HEK293 (cell line): ENCODE measurements at regions not wholly inside any gene's neighbourhood (a gene's known extent, or its start where the extent isn't known, plus 50 kb on each side); places are given as distances from the start of the nearest gene placed in this dataset.

ENCODE experiments used
- MEIS1 ChIP-seq: sonication (generic); formaldehyde crosslinking; IDR thresholded peaks from 2 replicates; pipeline ENCODE4 v1.8.1; 2022; ENCODE audit warnings: missing genetic modification reagents, mild to moderate bottlenecking, borderline replicate concordance
- YY1 ChIP-seq: fragments of 450-650 bp; formaldehyde crosslinking; IDR thresholded peaks from 2 replicates; pipeline ENCODE4 v1.5.1; 2018; ENCODE audit warnings: missing biosample characterization, missing genetic modification characterization
- ZBTB8A ChIP-seq: fragments of 450-650 bp; formaldehyde crosslinking; IDR thresholded peaks from 2 replicates; pipeline ENCODE4 v1.5.1; 2016; ENCODE audit warnings: missing biosample characterization, missing genetic modification characterization
- ZNF146 ChIP-seq: fragments of 450-650 bp; formaldehyde crosslinking; IDR thresholded peaks from 2 replicates; pipeline ENCODE4 v1.5.1; 2016; ENCODE audit warnings: missing biosample characterization, missing genetic modification characterization
- ZNF274 ChIP-seq, 2 experiments: fragments of 200-500 bp in 1 of 2; fragments of 450-650 bp in 1 of 2; sonication (Bioruptor generic) in 1 of 2; formaldehyde crosslinking in 1 of 2; IDR thresholded peaks; 2 replicates each; pipeline versions ENCODE4 v1.5.1 to v1.6.1; 2014 to 2016; ENCODE audit warnings: borderline replicate concordance in 1 of 2, inconsistent platforms in 1 of 2, low read length in 1 of 2, missing biosample characterization in 1 of 2, missing genetic modification characterization in 1 of 2
- ZNF391 ChIP-seq: fragments of 450-650 bp; formaldehyde crosslinking; IDR thresholded peaks from 2 replicates; pipeline ENCODE4 v1.5.1; 2016; ENCODE audit warnings: low read depth, missing biosample characterization, missing genetic modification characterization, borderline replicate concordance
- ZNF571 ChIP-seq: fragments of 450-650 bp; formaldehyde crosslinking; IDR thresholded peaks from 2 replicates; pipeline ENCODE4 v1.5.0; 2017; ENCODE audit warnings: missing biosample characterization, missing genetic modification characterization
- TF ChIP-seq, protein P1 (sequence below): sonication (generic); formaldehyde crosslinking; IDR thresholded peaks from 2 replicates; pipeline ENCODE4 v1.8.1; 2022; ENCODE audit warnings: mild to moderate bottlenecking, moderate library complexity, missing genetic modification reagents
- TF ChIP-seq, protein P2 (sequence below): fragments of 450-650 bp; formaldehyde crosslinking; IDR thresholded peaks from 2 replicates; pipeline ENCODE4 v1.5.1; 2016; ENCODE audit warnings: missing biosample characterization, missing genetic modification characterization
- TF ChIP-seq, protein P3 (sequence below): fragments of 450-650 bp; formaldehyde crosslinking; IDR thresholded peaks from 2 replicates; pipeline ENCODE4 v1.5.1; 2016; ENCODE audit warnings: missing biosample characterization, missing genetic modification characterization
- TF ChIP-seq, protein P4 (sequence below): fragments of 450-650 bp; formaldehyde crosslinking; IDR thresholded peaks from 2 replicates; pipeline ENCODE4 v1.5.1; 2016; ENCODE audit warnings: missing biosample characterization, missing genetic modification characterization
- TF ChIP-seq, protein P5 (sequence below): fragments of 450-650 bp; IDR thresholded peaks from 2 replicates; pipeline ENCODE4 v1.5.1; 2018; ENCODE audit warnings: missing biosample characterization, missing genetic modification characterization
- TF ChIP-seq, protein P6 (sequence below): fragments of 450-650 bp; formaldehyde crosslinking; conservative IDR thresholded peaks from 2 replicates; pipeline ENCODE4 v1.5.1; 2016; ENCODE audit warnings: low read depth, missing biosample characterization, missing genetic modification characterization
- TF ChIP-seq, protein P7 (sequence below): fragments of 450-650 bp; formaldehyde crosslinking; IDR thresholded peaks from 2 replicates; pipeline ENCODE4 v1.5.1; 2016; ENCODE audit warnings: missing biosample characterization, missing genetic modification characterization

DNA sequence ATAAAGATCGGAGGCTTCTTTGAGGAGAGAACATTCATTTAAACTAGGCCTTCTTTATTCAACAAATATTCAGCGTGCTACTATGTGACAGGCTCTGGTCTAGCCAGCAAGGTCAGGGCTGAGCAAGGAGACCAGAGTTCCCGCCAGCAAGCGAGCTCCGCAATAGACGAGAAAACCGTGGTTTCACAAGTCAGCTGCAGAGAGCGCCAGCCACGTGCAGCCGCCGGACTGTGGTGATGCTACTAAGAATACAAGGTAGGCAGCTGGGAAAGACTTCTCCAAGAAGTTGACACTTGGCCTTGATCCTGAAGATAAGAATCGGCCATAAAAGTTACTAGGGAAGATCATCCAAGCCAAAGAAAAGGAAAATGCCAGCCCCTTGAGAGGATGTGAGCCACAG lies 533.7 kb upstream of the SALL3 start:
- TF ChIP-seq, protein P1, sequence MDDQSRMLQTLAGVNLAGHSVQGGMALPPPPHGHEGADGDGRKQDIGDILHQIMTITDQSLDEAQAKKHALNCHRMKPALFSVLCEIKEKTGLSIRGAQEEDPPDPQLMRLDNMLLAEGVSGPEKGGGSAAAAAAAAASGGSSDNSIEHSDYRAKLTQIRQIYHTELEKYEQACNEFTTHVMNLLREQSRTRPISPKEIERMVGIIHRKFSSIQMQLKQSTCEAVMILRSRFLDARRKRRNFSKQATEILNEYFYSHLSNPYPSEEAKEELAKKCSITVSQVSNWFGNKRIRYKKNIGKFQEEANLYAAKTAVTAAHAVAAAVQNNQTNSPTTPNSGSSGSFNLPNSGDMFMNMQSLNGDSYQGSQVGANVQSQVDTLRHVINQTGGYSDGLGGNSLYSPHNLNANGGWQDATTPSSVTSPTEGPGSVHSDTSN (CRISPR knock-in tag): no peak
- TF ChIP-seq YY1 (no peak), MEIS1 (CRISPR knock-in tag) (no peak), ZNF146 (no peak), ZNF274 (IDR thresholded peaks at IDR 0.05; ENCODE audit: low read length) (no peak), ZNF274 (tag by site-specific recombination; IDR thresholded peaks at IDR 0.05; ENCODE audit: borderline replicate concordance) (no peak), ZNF571 (tag by site-specific recombination) (no peak), ZBTB8A (tag by site-specific recombination) (no peak), ZNF391 (tag by site-specific recombination) (no peak)
- TF ChIP-seq, protein P2, sequence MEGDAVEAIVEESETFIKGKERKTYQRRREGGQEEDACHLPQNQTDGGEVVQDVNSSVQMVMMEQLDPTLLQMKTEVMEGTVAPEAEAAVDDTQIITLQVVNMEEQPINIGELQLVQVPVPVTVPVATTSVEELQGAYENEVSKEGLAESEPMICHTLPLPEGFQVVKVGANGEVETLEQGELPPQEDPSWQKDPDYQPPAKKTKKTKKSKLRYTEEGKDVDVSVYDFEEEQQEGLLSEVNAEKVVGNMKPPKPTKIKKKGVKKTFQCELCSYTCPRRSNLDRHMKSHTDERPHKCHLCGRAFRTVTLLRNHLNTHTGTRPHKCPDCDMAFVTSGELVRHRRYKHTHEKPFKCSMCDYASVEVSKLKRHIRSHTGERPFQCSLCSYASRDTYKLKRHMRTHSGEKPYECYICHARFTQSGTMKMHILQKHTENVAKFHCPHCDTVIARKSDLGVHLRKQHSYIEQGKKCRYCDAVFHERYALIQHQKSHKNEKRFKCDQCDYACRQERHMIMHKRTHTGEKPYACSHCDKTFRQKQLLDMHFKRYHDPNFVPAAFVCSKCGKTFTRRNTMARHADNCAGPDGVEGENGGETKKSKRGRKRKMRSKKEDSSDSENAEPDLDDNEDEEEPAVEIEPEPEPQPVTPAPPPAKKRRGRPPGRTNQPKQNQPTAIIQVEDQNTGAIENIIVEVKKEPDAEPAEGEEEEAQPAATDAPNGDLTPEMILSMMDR (tag by site-specific recombination): no peak
- TF ChIP-seq, protein P3, sequence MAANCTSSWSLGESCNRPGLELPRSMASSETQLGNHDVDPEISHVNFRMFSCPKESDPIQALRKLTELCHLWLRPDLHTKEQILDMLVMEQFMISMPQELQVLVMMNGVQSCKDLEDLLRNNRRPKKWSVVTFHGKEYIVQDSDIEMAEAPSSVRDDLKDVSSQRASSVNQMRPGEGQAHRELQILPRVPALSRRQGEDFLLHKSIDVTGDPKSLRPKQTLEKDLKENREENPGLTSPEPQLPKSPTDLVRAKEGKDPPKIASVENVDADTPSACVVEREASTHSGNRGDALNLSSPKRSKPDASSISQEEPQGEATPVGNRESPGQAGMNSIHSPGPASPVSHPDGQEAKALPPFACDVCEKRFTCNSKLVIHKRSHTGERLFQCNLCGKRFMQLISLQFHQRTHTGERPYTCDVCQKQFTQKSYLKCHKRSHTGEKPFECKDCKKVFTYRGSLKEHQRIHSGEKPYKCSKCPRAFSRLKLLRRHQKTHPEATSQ (tag by site-specific recombination): no peak
- TF ChIP-seq, protein P4, sequence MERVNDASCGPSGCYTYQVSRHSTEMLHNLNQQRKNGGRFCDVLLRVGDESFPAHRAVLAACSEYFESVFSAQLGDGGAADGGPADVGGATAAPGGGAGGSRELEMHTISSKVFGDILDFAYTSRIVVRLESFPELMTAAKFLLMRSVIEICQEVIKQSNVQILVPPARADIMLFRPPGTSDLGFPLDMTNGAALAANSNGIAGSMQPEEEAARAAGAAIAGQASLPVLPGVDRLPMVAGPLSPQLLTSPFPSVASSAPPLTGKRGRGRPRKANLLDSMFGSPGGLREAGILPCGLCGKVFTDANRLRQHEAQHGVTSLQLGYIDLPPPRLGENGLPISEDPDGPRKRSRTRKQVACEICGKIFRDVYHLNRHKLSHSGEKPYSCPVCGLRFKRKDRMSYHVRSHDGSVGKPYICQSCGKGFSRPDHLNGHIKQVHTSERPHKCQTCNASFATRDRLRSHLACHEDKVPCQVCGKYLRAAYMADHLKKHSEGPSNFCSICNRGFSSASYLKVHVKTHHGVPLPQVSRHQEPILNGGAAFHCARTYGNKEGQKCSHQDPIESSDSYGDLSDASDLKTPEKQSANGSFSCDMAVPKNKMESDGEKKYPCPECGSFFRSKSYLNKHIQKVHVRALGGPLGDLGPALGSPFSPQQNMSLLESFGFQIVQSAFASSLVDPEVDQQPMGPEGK: no peak
- TF ChIP-seq, protein P5, sequence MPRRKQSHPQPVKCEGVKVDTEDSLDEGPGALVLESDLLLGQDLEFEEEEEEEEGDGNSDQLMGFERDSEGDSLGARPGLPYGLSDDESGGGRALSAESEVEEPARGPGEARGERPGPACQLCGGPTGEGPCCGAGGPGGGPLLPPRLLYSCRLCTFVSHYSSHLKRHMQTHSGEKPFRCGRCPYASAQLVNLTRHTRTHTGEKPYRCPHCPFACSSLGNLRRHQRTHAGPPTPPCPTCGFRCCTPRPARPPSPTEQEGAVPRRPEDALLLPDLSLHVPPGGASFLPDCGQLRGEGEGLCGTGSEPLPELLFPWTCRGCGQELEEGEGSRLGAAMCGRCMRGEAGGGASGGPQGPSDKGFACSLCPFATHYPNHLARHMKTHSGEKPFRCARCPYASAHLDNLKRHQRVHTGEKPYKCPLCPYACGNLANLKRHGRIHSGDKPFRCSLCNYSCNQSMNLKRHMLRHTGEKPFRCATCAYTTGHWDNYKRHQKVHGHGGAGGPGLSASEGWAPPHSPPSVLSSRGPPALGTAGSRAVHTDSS (tag by site-specific recombination): no peak
- TF ChIP-seq, protein P6, sequence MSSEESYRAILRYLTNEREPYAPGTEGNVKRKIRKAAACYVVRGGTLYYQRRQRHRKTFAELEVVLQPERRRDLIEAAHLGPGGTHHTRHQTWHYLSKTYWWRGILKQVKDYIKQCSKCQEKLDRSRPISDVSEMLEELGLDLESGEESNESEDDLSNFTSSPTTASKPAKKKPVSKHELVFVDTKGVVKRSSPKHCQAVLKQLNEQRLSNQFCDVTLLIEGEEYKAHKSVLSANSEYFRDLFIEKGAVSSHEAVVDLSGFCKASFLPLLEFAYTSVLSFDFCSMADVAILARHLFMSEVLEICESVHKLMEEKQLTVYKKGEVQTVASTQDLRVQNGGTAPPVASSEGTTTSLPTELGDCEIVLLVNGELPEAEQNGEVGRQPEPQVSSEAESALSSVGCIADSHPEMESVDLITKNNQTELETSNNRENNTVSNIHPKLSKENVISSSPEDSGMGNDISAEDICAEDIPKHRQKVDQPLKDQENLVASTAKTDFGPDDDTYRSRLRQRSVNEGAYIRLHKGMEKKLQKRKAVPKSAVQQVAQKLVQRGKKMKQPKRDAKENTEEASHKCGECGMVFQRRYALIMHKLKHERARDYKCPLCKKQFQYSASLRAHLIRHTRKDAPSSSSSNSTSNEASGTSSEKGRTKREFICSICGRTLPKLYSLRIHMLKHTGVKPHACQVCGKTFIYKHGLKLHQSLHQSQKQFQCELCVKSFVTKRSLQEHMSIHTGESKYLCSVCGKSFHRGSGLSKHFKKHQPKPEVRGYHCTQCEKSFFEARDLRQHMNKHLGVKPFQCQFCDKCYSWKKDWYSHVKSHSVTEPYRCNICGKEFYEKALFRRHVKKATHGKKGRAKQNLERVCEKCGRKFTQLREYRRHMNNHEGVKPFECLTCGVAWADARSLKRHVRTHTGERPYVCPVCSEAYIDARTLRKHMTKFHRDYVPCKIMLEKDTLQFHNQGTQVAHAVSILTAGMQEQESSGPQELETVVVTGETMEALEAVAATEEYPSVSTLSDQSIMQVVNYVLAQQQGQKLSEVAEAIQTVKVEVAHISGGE (tag by site-specific recombination): no peak
- TF ChIP-seq, protein P7, sequence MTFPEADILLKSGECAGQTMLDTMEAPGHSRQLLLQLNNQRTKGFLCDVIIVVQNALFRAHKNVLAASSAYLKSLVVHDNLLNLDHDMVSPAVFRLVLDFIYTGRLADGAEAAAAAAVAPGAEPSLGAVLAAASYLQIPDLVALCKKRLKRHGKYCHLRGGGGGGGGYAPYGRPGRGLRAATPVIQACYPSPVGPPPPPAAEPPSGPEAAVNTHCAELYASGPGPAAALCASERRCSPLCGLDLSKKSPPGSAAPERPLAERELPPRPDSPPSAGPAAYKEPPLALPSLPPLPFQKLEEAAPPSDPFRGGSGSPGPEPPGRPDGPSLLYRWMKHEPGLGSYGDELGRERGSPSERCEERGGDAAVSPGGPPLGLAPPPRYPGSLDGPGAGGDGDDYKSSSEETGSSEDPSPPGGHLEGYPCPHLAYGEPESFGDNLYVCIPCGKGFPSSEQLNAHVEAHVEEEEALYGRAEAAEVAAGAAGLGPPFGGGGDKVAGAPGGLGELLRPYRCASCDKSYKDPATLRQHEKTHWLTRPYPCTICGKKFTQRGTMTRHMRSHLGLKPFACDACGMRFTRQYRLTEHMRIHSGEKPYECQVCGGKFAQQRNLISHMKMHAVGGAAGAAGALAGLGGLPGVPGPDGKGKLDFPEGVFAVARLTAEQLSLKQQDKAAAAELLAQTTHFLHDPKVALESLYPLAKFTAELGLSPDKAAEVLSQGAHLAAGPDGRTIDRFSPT (tag by site-specific recombination): no peak
